Epithelial cell of esophagus (primary cell): ENCODE measurements at regions not wholly inside any gene's neighbourhood (a gene's known extent, or its start where the extent isn't known, plus 50 kb on each side); places are given as distances from the start of the nearest gene placed in this dataset.
"Not testable (repeated sequence)": the region's sequence is repeated elsewhere in the genome, so short reads cannot be mapped to it uniquely, and the experiment has no call there.

Experiments used
- DNase-seq: peaks from one replicate; pipeline ENCODE4 v3.0.0; 2010; ENCODE audit warnings: low read depth
- H3K4me3 ChIP-seq: 2 replicates; pipeline ENCODE4 v1.5.1; 2011; ENCODE audit warnings: mild to moderate bottlenecking, low read length, control low read depth
- TF ChIP-seq, protein P1 (sequence below): IDR thresholded peaks from 2 replicates; pipeline ENCODE4 v1.5.1; 2011; ENCODE audit warnings: low read depth, mild to moderate bottlenecking, low read length, control low read depth, inconsistent platforms; ENCODE audit not compliant: insufficient read depth; ENCODE audit errors: missing control alignments

DNA sequence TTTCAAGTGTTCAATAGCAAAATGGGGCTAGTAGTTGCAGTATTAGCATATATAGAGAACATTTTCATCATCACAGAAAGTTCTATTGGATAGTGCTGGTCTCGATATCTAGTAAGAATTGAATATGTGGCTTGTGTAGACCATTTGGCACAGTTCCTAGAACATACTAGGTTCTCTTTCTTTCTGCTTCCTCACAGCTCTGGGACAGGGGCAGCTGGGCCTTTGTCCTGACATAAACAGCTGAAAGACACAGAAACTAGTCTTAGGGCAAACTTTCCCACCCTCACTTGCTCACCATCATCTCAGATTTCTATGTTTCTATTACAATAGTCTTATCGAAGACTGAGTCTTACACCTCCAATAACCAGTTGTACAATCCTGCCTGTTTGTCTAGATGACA is 63.7 kb upstream of the DLG1 start:
- TF ChIP-seq, protein P1, sequence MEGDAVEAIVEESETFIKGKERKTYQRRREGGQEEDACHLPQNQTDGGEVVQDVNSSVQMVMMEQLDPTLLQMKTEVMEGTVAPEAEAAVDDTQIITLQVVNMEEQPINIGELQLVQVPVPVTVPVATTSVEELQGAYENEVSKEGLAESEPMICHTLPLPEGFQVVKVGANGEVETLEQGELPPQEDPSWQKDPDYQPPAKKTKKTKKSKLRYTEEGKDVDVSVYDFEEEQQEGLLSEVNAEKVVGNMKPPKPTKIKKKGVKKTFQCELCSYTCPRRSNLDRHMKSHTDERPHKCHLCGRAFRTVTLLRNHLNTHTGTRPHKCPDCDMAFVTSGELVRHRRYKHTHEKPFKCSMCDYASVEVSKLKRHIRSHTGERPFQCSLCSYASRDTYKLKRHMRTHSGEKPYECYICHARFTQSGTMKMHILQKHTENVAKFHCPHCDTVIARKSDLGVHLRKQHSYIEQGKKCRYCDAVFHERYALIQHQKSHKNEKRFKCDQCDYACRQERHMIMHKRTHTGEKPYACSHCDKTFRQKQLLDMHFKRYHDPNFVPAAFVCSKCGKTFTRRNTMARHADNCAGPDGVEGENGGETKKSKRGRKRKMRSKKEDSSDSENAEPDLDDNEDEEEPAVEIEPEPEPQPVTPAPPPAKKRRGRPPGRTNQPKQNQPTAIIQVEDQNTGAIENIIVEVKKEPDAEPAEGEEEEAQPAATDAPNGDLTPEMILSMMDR, result no peak
- no peak overlapping the region for H3K4me3 ChIP-seq
- DNase-seq, result no peak

DNA sequence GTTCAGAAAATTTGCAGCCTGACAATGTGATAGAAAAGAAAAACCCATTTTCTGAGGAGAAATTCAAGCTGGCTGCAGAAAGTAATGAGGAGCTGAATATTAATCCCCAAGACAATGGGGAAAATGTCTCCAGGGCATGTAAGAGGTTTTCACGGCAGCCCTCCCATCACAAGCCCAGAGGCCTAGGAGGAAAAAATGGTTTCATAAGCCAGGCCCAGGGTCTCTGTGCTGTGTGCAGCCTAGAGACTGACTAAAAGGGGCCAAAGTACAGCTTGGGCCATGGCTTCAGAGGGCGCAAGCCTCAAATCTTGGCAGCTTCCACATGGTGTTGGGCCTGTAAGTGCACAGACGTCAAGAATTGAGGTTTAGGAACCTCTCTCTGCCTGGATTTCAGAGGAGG is 61.7 kb upstream of the DLG1 start:
- not testable (repeated sequence) for DNase-seq, H3K4me3 ChIP-seq

DNA sequence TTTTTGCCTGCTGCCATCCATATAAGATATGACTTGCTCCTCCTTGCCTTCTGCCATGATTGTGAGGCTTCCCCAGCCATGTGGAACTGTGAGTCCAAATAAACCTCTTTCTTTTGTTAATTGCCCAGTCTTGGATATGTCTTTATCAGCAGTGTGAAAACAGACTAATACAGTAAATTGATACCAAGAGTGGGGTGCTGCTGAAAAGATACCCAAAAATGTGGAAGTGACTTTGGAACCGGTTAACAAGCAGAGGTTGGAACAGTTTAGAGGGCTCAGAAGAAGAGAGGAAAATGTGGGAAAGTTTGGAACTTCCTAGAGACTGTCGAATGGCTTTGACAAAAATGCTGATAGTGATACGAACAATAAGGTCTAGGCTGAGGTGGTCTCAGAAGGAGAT is 61.1 kb upstream of the DLG1 start:
- H3K4me3 ChIP-seq, DNase-seq: not testable (repeated sequence)

DNA sequence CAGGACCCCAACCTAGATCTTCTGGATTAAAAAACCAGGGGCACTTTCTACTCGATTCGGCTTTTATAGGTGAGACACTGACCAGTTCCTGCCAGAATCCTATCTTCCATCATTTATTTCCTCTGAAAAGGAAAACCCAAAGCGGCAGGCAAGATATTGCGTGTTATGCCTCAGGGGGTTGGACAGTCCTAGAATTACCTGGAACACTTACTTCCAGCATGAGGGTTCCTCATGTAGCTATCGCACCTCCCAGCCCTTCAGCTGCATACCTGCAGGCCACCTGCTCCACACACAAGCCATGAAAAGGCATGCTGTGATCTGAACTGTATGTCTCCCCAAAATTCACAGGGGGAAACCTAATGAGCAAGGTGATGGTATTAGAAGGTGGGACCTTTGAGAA is 58.3 kb upstream of the DLG1 start:
- no peak overlapping the region for H3K4me3 ChIP-seq
- TF ChIP-seq, protein P1, result no peak
- no peak for DNase-seq

DNA sequence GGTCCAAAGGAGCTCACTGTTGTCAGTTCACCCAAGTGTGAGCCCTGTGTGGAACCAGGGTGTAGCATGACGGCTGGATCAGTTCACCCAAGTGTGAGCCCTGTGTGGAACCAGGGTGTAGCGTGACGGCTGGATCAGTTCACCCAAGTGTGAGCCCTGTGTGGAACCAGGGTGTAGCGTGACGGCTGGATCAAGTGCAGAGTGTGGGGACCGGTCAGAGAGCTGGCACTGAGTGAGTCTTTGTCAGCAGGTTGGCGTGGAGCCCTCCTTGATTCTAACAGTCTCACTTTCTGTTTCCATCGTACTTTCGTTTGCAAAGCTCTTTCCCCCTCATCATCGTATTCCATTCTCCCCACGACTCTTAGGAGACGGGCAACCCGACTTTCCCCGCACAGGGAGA is 57.9 kb upstream of the DLG1 start:
- H3K4me3 ChIP-seq, result no peak overlapping the region
- TF ChIP-seq, protein P1, result no peak
- DNase-seq, result no peak

DNA sequence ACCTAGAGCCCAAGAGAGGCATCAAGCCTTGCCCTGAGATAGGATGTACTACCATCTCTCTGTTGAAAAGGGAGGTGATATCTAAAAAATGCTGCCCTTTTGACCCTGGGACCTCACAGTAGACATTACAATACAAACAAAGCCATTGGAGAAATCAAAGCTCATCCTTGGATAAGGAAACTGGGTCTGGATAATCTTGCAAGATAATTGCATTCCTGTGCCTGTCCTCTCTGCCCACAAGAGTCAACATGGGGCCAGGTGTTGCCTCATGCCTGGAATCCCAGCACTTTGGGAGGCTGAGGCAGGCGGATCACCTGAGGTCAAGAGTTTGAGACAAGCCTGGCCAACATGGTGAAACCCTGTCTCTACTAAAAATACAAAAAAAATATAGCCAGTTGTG is 57.3 kb upstream of the DLG1 start:
- H3K4me3 ChIP-seq, result no peak overlapping the region
- TF ChIP-seq, protein P1, result no peak
- no peak for DNase-seq

DNA sequence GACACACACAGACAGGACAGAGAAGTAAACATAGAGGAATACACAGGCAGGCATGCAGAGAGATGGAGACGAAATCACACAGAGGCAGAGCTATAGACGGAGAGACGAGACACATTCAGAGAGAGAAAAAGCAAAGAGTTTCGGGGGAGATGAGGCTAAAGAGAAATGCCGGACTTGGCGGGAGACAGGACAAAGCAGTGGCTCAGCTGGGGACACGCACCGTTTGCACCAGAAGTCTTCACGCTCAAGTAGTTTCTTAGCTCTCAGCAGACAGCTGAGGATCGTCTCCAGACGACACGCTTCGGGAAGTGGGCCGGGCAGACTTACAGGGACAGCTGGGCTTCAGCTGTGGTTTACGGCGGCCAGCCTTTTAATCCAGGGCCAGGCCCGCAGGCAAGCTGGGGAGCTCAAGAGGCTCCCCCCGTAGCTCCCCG is 56.2 kb upstream of the DLG1 start:
- TF ChIP-seq, protein P1, result no peak
- no peak for DNase-seq
- no peak overlapping the region for H3K4me3 ChIP-seq

DNA sequence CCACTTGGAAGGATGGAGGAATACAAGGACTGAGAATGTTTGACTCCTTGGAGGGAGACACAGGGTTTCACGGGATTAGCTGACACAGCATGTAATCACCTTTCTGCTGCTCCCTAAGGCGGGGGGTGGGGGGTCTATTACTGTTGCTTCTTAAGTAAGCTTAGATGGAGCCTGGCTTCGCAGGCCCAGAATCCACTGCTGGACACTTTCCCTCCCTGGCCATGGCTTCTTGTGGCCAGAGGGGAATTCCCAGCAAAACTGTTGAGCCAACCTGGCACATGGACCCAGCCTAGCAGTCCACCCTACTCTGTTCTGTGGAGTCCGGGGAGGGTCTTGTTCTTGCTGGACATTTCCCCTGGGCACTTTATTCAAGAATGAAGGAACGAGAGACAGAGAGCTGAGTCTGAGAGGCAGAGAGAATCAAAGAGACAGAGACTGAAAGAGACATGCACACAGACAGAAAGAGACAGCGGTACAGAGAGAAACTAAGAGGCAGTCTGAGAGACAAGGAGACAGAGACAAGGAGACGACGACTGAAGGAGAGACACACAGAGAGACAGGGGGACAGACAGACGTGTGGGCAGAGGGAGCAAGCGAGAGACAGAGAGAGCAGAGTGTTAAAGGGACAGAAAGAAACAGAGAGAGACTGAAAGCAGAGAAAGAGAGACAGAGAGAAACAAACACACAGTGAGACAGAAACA is 55.6 kb upstream of the DLG1 start:
- no peak for DNase-seq
- no peak overlapping the region for H3K4me3 ChIP-seq
- TF ChIP-seq, protein P1, result no peak
